Ovary (tissue), 3 donors: ENCODE measurements at regions not wholly inside any gene's neighbourhood (a gene's known extent, or its start where the extent isn't known, plus 50 kb on each side); places are given as distances from the start of the nearest gene placed in this dataset.

Experiments used
- CTCF ChIP-seq, 3 donors: fragments of 450-650 bp in 2 of 3; fragments of 200-600 bp in 1 of 3; IDR thresholded peaks; one replicate each; pipeline versions ENCODE4 v1.5.1 to v1.8.0; 2016 to 2022; ENCODE audit warnings: antibody characterized with exemption in 3 of 3, mild to moderate bottlenecking in 1 of 3
- EP300 ChIP-seq: sonication (generic); formaldehyde crosslinking; IDR thresholded peaks from one replicate; pipeline ENCODE4 v1.6.1; 2017; ENCODE audit warnings: antibody characterized with exemption
- POLR2A ChIP-seq: fragments of 450-650 bp; IDR thresholded peaks from one replicate; pipeline ENCODE4 v1.6.1; 2017; ENCODE audit warnings: antibody characterized with exemption, mild to moderate bottlenecking, moderate library complexity
- donor health status: DM: no; HTN: no; CAD: no.

DNA sequence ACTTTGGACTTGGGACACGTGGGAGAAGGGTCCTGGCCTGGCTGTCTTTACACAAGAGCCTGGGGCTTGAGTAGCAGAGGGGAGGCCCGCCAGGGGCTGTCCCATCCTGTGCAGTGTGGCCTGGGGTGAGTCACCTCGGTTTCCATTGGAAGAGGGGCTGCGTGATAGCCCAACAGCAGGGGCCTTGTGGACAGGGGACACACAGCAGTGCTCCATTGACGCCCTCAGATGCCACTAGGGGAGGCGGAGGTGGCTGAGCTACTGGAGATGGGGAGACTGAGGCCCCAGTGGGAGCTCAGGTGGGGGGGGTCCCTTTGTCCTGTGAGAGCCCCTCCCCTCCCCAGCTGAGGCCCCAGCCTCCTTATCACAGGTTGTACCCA lies 50.0 kb upstream of the RNU6ATAC start:
- TF ChIP-seq EP300 (no peak), CTCF (IDR thresholded peaks at IDR 0.05) (no peak), POLR2A (no peak)
